Fibroblast of skin of abdomen (primary cell): ENCODE measurements at regions not wholly inside any gene's neighbourhood (a gene's known extent, or its start where the extent isn't known, plus 50 kb on each side); places are given as distances from the start of the nearest gene placed in this dataset.

ENCODE experiments used
- DNase-seq: peaks from one replicate; pipeline ENCODE4 v3.0.0-alpha.2; 2013

DNA sequence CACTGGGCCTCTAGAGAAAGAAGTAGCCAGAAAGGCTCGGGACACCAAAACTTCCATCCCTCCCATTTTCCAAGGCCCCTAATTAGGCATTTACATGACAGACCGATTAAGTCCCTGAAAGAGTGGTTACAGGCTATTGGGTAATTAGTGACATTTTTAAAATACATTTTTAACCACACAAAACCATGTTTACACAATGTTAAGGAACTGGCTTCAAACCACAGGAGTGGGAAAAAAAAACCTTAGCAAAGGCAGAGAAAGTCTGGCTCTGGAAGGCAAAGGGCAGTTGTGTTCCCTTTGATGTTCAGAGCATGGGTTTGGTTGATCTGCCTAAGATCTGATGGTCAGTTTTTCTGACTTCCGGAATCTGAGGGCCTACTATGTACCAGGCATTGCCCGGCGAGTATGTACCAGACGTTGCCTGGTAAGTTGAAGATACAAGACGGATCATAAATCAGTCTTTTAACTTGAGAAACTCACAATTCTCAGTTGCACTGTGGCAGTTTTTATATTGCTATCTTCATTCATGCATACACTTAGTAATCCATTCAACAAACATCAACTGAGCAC, 576.5 kb downstream of the MED13L start:
- peak; percentile 29 for DNase-seq

- no peak for DNase-seq
These were observed 577.4 kb downstream of the MED13L start for GRCh38 chr12:115700081-115700480.

GRCh38 chr12:115698257-115698656, 579.2 kb downstream of the MED13L start:
- DNase-seq = no peak

- DNase-seq = no peak
These were observed 580.2 kb downstream of the MED13L start for GRCh38 chr12:115697340-115697739.

DNA sequence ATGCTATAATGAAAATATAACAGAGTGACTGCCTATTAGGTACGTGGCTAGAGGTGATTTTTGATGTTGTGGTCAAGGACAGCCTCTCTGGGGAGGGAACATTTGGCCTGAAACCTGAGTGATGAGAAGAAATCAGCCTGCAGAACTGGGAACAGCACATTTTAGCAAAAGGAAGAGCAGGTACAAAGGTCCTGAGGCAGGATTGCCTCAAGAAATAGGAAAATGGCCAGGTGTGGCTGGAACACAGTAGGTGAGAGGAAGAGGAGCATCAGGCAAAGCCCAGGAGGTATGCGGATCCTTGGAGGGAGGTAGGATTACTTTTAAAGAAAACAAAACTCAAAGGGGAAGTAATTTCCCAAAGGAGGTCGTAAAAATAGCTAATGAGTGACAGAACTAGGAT, 582.9 kb downstream of the MED13L start:
- no peak for DNase-seq

- no peak for DNase-seq
These were observed 583.5 kb downstream of the MED13L start for GRCh38 chr12:115693970-115694369.

GRCh38 chr12:115691123-115691522, 586.4 kb downstream of the MED13L start:
- no peak for DNase-seq

DNA sequence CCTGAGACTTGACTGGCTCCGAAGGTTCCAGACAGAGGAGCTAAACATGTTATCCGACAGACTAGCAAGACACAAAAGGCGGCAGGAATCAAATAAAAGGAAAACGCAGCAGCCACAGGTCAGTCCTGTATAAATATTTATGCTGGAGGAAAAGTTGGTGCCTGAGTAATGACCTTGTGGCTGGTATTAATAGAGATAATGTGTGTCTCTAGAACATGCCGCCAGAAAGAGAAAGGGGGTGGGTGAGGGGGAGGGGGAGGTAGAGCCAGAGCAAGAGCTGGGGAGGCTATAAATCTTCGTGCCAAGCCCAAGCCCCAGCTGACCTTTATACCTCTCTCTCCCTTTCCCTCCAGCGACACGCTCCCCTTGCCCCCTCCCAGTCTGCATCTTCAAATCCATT, 590.4 kb downstream of the MED13L start:
- no peak for DNase-seq

GRCh38 chr12:115683240-115683780, 594.2 kb downstream of the MED13L start:
- peak; percentile 50 for DNase-seq

- DNase-seq = no peak
These were observed 596.5 kb downstream of the MED13L start for GRCh38 chr12:115680967-115681366.

GRCh38 chr12:115672506-115673080, 604.9 kb downstream of the MED13L start:
- no peak for DNase-seq

DNA sequence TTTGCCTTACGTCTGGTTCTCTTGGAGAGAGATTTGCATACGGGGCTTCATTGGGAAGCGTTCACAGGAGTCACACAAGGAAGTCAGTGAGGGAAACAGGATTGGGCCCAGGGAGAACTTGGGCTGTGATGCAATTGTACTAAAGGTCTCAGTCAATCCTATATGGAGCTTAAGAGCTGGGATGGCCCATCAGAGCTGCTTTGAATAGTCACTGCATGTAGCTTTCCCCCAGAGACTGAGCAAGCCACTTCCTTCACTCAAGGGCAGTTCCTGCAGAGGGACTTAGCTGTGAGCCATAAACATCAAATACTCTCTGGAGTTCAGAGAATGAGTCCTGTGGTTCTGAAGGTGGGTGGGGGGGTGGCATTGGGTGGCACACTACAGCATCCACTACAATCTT, 605.4 kb downstream of the MED13L start:
- no peak for DNase-seq

DNA sequence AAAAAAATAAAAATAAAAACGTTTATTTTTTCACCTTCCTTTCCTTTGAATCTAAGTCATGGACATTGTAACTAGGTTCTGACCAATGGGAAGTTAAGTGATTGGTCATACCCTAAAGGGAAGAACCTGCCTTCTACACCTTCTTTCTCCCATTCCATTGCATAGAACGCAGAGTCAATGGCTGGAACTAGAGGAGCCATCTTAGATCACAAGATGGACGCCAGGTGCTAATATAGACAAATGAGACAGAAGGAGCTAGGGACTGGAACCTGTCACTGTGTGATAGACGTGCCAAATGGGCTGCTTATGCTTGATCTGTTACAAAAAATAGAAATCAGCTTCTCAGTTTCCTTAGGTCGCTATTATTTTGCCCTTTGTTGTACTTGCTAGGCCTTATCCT, 606.6 kb downstream of the MED13L start:
- no peak for DNase-seq

DNA sequence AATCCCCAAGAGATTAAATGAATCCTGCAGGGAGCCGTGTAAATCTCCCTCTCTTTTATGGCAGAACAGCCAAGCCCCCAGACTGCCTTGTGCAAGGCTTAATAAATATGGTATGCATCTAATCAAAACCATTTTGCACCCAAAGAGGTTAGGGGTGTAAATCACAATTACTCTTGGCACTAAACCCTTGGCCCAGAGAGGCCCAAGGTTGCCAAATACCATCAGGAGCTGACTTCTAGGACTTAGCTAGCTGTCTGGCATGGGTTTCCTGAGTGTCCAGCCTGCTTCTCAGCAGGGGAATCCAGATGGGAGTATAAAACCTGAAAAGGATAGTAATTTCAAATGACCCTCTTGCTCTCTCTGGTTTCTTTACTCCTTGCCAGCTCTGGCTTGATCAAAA, 610.4 kb downstream of the MED13L start:
- no peak for DNase-seq

GRCh38 chr12:115666168-115666567, 611.3 kb downstream of the MED13L start:
- DNase-seq = no peak

GRCh38 chr12:115661112-115661511, 616.4 kb downstream of the MED13L start:
- peak; percentile 51 for DNase-seq

GRCh38 chr12:115660211-115660805, 617.2 kb downstream of the MED13L start:
- peak; percentile 52 for DNase-seq

GRCh38 chr12:115659422-115659821, 618.1 kb downstream of the MED13L start:
- no peak for DNase-seq

DNA sequence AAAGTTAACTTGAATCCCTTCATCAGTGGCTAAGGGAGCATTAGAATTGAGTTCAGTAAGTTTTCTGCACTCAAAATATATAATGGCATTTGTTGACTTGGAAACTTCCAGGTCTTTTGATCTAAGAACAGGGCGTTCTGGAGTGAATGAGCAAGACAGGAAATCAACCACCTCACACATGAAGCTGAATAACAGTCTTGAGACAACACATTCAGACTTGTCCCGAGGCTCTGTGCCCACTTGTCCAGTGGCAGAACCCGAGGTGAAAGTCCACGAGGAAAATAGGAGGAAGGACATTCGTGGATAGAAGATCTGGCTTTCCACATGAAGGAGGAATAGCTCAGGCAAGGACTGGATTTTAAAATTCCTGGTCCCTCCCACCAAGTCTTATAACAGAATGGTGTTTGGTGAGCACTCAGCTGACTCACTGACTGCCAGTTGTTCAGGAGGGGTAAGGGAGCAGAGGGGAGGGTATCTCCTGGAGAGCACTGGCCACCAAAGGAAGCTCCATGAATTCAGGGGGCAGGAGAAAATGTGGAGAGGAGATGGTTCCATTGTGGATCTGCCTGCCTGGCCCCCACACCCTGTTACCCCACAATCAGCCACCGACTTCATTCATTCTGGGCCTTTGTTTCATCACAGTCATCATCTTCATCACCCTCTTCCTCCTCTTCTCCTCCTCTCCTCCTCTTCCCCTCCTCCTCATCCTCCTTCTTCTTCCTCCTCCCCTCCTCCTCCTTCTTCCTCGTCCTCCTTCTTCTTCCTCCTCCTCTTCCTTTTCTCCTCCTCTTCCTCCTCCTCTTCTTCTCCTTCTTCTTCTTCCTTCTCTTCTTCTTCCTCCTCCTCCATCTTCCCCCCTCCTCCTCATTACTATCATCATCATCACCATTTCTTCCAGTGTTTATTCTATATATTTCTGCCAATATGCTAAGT, 620.1 kb downstream of the MED13L start:
- DNase-seq = no peak

- no peak for DNase-seq
These were observed 627.5 kb downstream of the MED13L start for GRCh38 chr12:115650026-115650425.

DNA sequence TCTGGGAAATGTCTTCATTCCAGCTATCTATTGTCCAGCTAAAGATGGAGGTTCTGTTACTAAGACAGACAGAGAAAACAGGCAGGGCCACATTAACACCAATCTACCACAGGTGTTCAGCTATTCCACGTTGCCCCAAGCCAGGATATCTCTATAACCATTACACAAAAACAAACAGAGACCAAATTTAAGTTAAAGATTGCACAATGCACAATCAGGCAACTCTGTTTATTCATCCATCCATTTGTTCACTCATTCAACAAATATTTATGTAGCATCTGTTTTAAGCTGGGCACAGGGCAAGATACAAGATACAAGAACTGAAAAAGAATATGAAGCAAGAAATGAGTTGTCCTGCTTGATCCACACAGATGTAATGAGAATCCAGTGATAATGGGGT, 629.0 kb downstream of the MED13L start:
- no peak for DNase-seq

- DNase-seq = no peak
These were observed 631.3 kb downstream of the MED13L start for GRCh38 chr12:115646210-115646609.

GRCh38 chr12:115640929-115641328, 636.6 kb downstream of the MED13L start:
- peak; percentile 70 for DNase-seq
